Mesendoderm (in vitro differentiated cells): ENCODE measurements at regions not wholly inside any gene's neighbourhood (a gene's known extent, or its start where the extent isn't known, plus 50 kb on each side); places are given as distances from the start of the nearest gene placed in this dataset.

Source experiments
- DNase-seq: peaks from one replicate; pipeline ENCODE4 v3.0.0; 2013
- H2AK5ac ChIP-seq: 2 replicates; pipeline ENCODE4 v1.6.1; 2013; ENCODE audit warnings: low read length, inconsistent platforms
- H2BK120ac ChIP-seq: 2 replicates; pipeline ENCODE4 v1.6.1; 2013; ENCODE audit warnings: low read depth, mild to moderate bottlenecking, low read length, moderate library complexity, mixed read lengths
- H2BK15ac ChIP-seq: replicated peaks from 2 replicates; pipeline ENCODE4 v1.6.1; 2013; ENCODE audit warnings: low read depth, mild to moderate bottlenecking, moderate library complexity
- H2BK5ac ChIP-seq: 2 replicates; pipeline ENCODE4 v1.6.1; 2013; ENCODE audit warnings: low read length, inconsistent platforms
- H3K18ac ChIP-seq: 2 replicates; pipeline ENCODE4 v1.6.1; 2013; ENCODE audit warnings: mild to moderate bottlenecking, low read length, mixed read lengths
- H3K23ac ChIP-seq: one replicate; pipeline ENCODE4 v1.6.1; 2013; ENCODE audit warnings: low read length
- H3K27ac ChIP-seq: 2 replicates; pipeline ENCODE4 v1.5.1; 2013; ENCODE audit warnings: low read depth, mild to moderate bottlenecking, inconsistent platforms, low read length, moderate library complexity
- H3K27me3 ChIP-seq: 2 replicates; pipeline ENCODE4 v1.6.1; 2013; ENCODE audit warnings: low read length, control low read depth, mild to moderate bottlenecking, inconsistent platforms; ENCODE audit not compliant: insufficient read depth, poor library complexity
- H3K36me3 ChIP-seq: 2 replicates; pipeline ENCODE4 v1.6.1; 2013; ENCODE audit warnings: low read length, inconsistent platforms; ENCODE audit not compliant: control insufficient read depth, insufficient read depth
- H3K4ac ChIP-seq: one replicate; pipeline ENCODE4 v1.6.1; 2013; ENCODE audit warnings: low read depth, mild to moderate bottlenecking, low read length, moderate library complexity
- H3K4me1 ChIP-seq: 2 replicates; pipeline ENCODE4 v1.6.1; 2013; ENCODE audit warnings: low read depth, low read length, inconsistent platforms; ENCODE audit not compliant: control insufficient read depth
- H3K4me2 ChIP-seq: 2 replicates; pipeline ENCODE4 v1.6.1; 2013; ENCODE audit warnings: low read length
- H3K4me3 ChIP-seq: 2 replicates; pipeline ENCODE4 v1.5.1; 2013; ENCODE audit warnings: mild to moderate bottlenecking, low read length
- H3K56ac ChIP-seq: one replicate; pipeline ENCODE4 v1.6.1; 2013; ENCODE audit warnings: low read length
- H3K79me1 ChIP-seq: 2 replicates; pipeline ENCODE4 v1.6.1; 2013; ENCODE audit warnings: low read length, inconsistent platforms
- H3K79me2 ChIP-seq: 2 replicates; pipeline ENCODE4 v1.6.1; 2013; ENCODE audit warnings: mild to moderate bottlenecking, low read length; ENCODE audit not compliant: control insufficient read depth, insufficient read depth
- H3K9ac ChIP-seq: 2 replicates; pipeline ENCODE4 v1.6.1; 2013; ENCODE audit warnings: low read length, inconsistent platforms
- H4K5ac ChIP-seq: one replicate; pipeline ENCODE4 v1.6.1; 2013; ENCODE audit warnings: low read length
- H4K8ac ChIP-seq: one replicate; pipeline ENCODE4 v1.6.1; 2013; ENCODE audit warnings: low read depth, mild to moderate bottlenecking, control low read depth, low read length, moderate library complexity
- WGBS: extraction: QIAGEN DNeasy Blood & Tissue Kit; methylation state at CpG from one replicate; pipeline ENCODE4 v1.1.7; 2013; ENCODE audit warnings: low lambda C conversion rate, missing lambda C conversion rate; ENCODE audit not compliant: insufficient coverage; ENCODE audit errors: extremely low coverage; 5-methylcytosine and 5-hydroxymethylcytosine counted together

GRCh38 chr18:37783771-37784170 lies 218.2 kb upstream of the CELF4 start:
- no peak overlapping the region for H3K23ac ChIP-seq
- no peak overlapping the region for H2BK120ac ChIP-seq
- H2BK5ac ChIP-seq, result no peak overlapping the region
- H3K36me3 ChIP-seq, result no peaks in the 10 kb centered on the region
- WGBS, result no CpG with 5 or more reads among the region's 5 CpGs
- no peak overlapping the region for H3K56ac ChIP-seq
- H4K5ac ChIP-seq, result no peak overlapping the region
- peak overlapping the region; percentile 21 for H3K27ac ChIP-seq
- H3K79me2 ChIP-seq, result no peaks in the 10 kb centered on the region
- H3K4ac ChIP-seq, result no peak overlapping the region
- no peak overlapping the region for H3K4me2 ChIP-seq
- no peak overlapping the region for H4K8ac ChIP-seq
- H3K18ac ChIP-seq, result no peak overlapping the region
- no peak overlapping the region for H2BK15ac ChIP-seq
- H2AK5ac ChIP-seq, result no peak overlapping the region
- H3K4me3 ChIP-seq, result no peak overlapping the region
- H3K79me1 ChIP-seq, result no peaks in the 10 kb centered on the region
- H3K27me3 ChIP-seq, result no peaks in the 10 kb centered on the region
- no peak overlapping the region for H3K9ac ChIP-seq
- no peak for DNase-seq
- H3K4me1 ChIP-seq, result no peaks in the 10 kb centered on the region

GRCh38 chr18:37779220-37779619 lies 213.6 kb upstream of the CELF4 start:
- Histone ChIP-seq H3K79me1 (no peaks in the 10 kb centered on the region), H3K4me1 (no peaks in the 10 kb centered on the region), H3K79me2 (no peaks in the 10 kb centered on the region), H3K36me3 (no peaks in the 10 kb centered on the region), H3K18ac (no peak overlapping the region), H3K4me2 (no peak overlapping the region), H2AK5ac (no peak overlapping the region), H3K56ac (no peak overlapping the region), H2BK5ac (no peak overlapping the region), H3K4ac (no peak overlapping the region), H3K27me3 (no peaks in the 10 kb centered on the region), H3K23ac (no peak overlapping the region), H3K4me3 (no peak overlapping the region), H2BK120ac (no peak overlapping the region), H3K9ac (no peak overlapping the region), H2BK15ac (no peak overlapping the region), H4K8ac (no peak overlapping the region), H3K27ac (no peak overlapping the region), H4K5ac (no peak overlapping the region)
- no peak for DNase-seq
- no CpG with 5 or more reads among the region's 7 CpGs for WGBS

- Histone ChIP-seq H3K36me3 (no peaks in the 10 kb centered on the region), H3K4me1 (no peaks in the 10 kb centered on the region), H3K27me3 (no peaks in the 10 kb centered on the region), H3K56ac (peak overlapping the region; percentile 39), H3K4me3 (no peak overlapping the region), H4K8ac (no peak overlapping the region), H3K79me2 (no peaks in the 10 kb centered on the region), H3K4ac (no peak overlapping the region), H2BK15ac (no peak overlapping the region), H3K23ac (no peak overlapping the region), H2BK120ac (no peak overlapping the region), H4K5ac (no peak overlapping the region), H3K27ac (no peak overlapping the region), H3K4me2 (no peak overlapping the region), H2AK5ac (no peak overlapping the region), H2BK5ac (no peak overlapping the region), H3K18ac (no peak overlapping the region), H3K79me1 (no peaks in the 10 kb centered on the region), H3K9ac (no peak overlapping the region)
- WGBS, result no CpG with 5 or more reads among the region's 21 CpGs
- peak; percentile 83 for DNase-seq
These were observed 213.0 kb upstream of the CELF4 start for GRCh38 chr18:37778417-37779165.

GRCh38 chr18:37769826-37770225 lies 204.2 kb upstream of the CELF4 start:
- Histone ChIP-seq H3K79me2 (no peaks in the 10 kb centered on the region), H2BK120ac (no peak overlapping the region), H3K36me3 (no peaks in the 10 kb centered on the region), H2BK5ac (no peak overlapping the region), H3K4me3 (no peak overlapping the region), H4K8ac (no peak overlapping the region), H4K5ac (no peak overlapping the region), H3K23ac (no peak overlapping the region), H2BK15ac (no peak overlapping the region), H3K4me2 (no peak overlapping the region), H3K56ac (no peak overlapping the region), H3K79me1 (no peaks in the 10 kb centered on the region), H2AK5ac (no peak overlapping the region), H3K9ac (no peak overlapping the region), H3K18ac (no peak overlapping the region), H3K27me3 (no peaks in the 10 kb centered on the region), H3K4me1 (no peaks in the 10 kb centered on the region), H3K4ac (no peak overlapping the region), H3K27ac (no peak overlapping the region)
- WGBS, result no CpG with 5 or more reads among the region's 1 CpG
- no peak for DNase-seq

- Histone ChIP-seq H3K4me3 (no peak overlapping the region), H3K79me2 (no peaks in the 10 kb centered on the region), H3K56ac (no peak overlapping the region), H3K4ac (no peak overlapping the region), H3K23ac (no peak overlapping the region), H3K27me3 (no peaks in the 10 kb centered on the region), H2BK120ac (no peak overlapping the region), H2BK15ac (no peak overlapping the region), H3K4me2 (no peak overlapping the region), H2AK5ac (no peak overlapping the region), H2BK5ac (no peak overlapping the region), H3K4me1 (no peaks in the 10 kb centered on the region), H3K18ac (no peak overlapping the region), H3K36me3 (no peaks in the 10 kb centered on the region), H3K27ac (no peak overlapping the region), H3K9ac (no peak overlapping the region), H3K79me1 (no peaks in the 10 kb centered on the region), H4K5ac (no peak overlapping the region), H4K8ac (no peak overlapping the region)
- DNase-seq, result no peak
- WGBS, result no CpG with 5 or more reads among the region's 8 CpGs
These were observed 199.1 kb upstream of the CELF4 start for GRCh38 chr18:37764541-37765288.
